Kidney glomerular epithelial cell (primary cell): ENCODE measurements at regions not wholly inside any gene's neighbourhood (a gene's known extent, or its start where the extent isn't known, plus 50 kb on each side); places are given as distances from the start of the nearest gene placed in this dataset.
A peak's percentile ranks its signal among the peaks of the same experiment; 100 is the strongest.

Experiments used
- DNase-seq: peaks from one replicate; lab custom pipeline; 2025; lab: John Stamatoyannopoulos, UW

- DNase-seq = peak; percentile 75
These were observed 293.3 kb upstream of the TPM1 start for GRCh38 chr15:62749036-62749815.

GRCh38 chr15:62750471-62750870 is 292.1 kb upstream of the TPM1 start:
- no peak for DNase-seq

GRCh38 chr15:62752657-62753517 is 289.7 kb upstream of the TPM1 start:
- DNase-seq = peak; percentile 76

- no peak for DNase-seq
These were observed 288.9 kb upstream of the TPM1 start for GRCh38 chr15:62753518-62754221.

- DNase-seq = no peak
These were observed 286.1 kb upstream of the TPM1 start for GRCh38 chr15:62756326-62756994.

- no peak for DNase-seq
These were observed 285.6 kb upstream of the TPM1 start for GRCh38 chr15:62756995-62757360.

GRCh38 chr15:62757535-62757934 is 285.0 kb upstream of the TPM1 start:
- no peak for DNase-seq

GRCh38 chr15:62758126-62758951 is 284.2 kb upstream of the TPM1 start:
- peak; percentile 99 for DNase-seq

- no peak for DNase-seq
These were observed 283.6 kb upstream of the TPM1 start for GRCh38 chr15:62758952-62759349.

GRCh38 chr15:62760538-62760937 is 282.0 kb upstream of the TPM1 start:
- DNase-seq = peak; percentile 46

- DNase-seq = no peak
These were observed 276.6 kb upstream of the TPM1 start for GRCh38 chr15:62765916-62766315.

- no peak for DNase-seq
These were observed 275.9 kb upstream of the TPM1 start for GRCh38 chr15:62766599-62766998.

- DNase-seq = peak; percentile 52
These were observed 272.9 kb upstream of the TPM1 start for GRCh38 chr15:62769604-62770003.

GRCh38 chr15:62770111-62770660 is 272.4 kb upstream of the TPM1 start:
- no peak for DNase-seq

GRCh38 chr15:62770752-62771151 is 271.8 kb upstream of the TPM1 start:
- no peak for DNase-seq

GRCh38 chr15:62771234-62771633 is 271.3 kb upstream of the TPM1 start:
- no peak for DNase-seq

- peak; percentile 60 for DNase-seq
These were observed 269.0 kb upstream of the TPM1 start for GRCh38 chr15:62773369-62774165.

GRCh38 chr15:62775932-62776331 is 266.6 kb upstream of the TPM1 start:
- DNase-seq = no peak

- DNase-seq = peak; percentile 57
These were observed 264.9 kb upstream of the TPM1 start for GRCh38 chr15:62777671-62778070.
